CD1c-positive myeloid dendritic cell (primary cell): ENCODE measurements at regions not wholly inside any gene's neighbourhood (a gene's known extent, or its start where the extent isn't known, plus 50 kb on each side); places are given as distances from the start of the nearest gene placed in this dataset.
A peak's percentile ranks its signal among the peaks of the same experiment; 100 is the strongest.

Experiments
- DNase-seq: peaks from one replicate; pipeline ENCODE4 v3.0.0-alpha.2; 2016; ENCODE audit errors: extremely low spot score

GRCh38 chr7:26553582-26553981 is 261.9 kb downstream of the SNX10 start:
- no peak for DNase-seq

GRCh38 chr7:26554952-26555351 is 263.3 kb downstream of the SNX10 start:
- DNase-seq = no peak

GRCh38 chr7:26556061-26556881 is 264.6 kb downstream of the SNX10 start:
- DNase-seq = no peak

- no peak for DNase-seq
These were observed 269.0 kb downstream of the SNX10 start for GRCh38 chr7:26560526-26561256.

- no peak for DNase-seq
These were observed 271.2 kb downstream of the SNX10 start for GRCh38 chr7:26562841-26563240.

GRCh38 chr7:26563406-26563805 is 271.7 kb downstream of the SNX10 start:
- no peak for DNase-seq

GRCh38 chr7:26567266-26567665 is 275.6 kb downstream of the SNX10 start:
- DNase-seq = no peak

GRCh38 chr7:26574476-26574875 is 282.8 kb downstream of the SNX10 start:
- DNase-seq = no peak

- DNase-seq = no peak
These were observed 284.3 kb downstream of the SKAP2 start for GRCh38 chr7:26580064-26580591.

GRCh38 chr7:26580711-26581110 is 283.7 kb downstream of the SKAP2 start:
- DNase-seq = no peak

GRCh38 chr7:26583094-26583648 is 281.2 kb downstream of the SKAP2 start:
- no peak for DNase-seq

GRCh38 chr7:26584326-26584725 is 280.1 kb downstream of the SKAP2 start:
- no peak for DNase-seq

GRCh38 chr7:26584987-26585665 is 279.3 kb downstream of the SKAP2 start:
- no peak for DNase-seq

- DNase-seq = no peak
These were observed 276.9 kb downstream of the SKAP2 start for GRCh38 chr7:26587536-26587935.

- DNase-seq = no peak
These were observed 275.9 kb downstream of the SKAP2 start for GRCh38 chr7:26588511-26588910.

GRCh38 chr7:26590709-26591108 is 273.7 kb downstream of the SKAP2 start:
- DNase-seq = peak; percentile 6

- no peak for DNase-seq
These were observed 272.4 kb downstream of the SKAP2 start for GRCh38 chr7:26592011-26592410.

GRCh38 chr7:26593393-26593792 is 271.0 kb downstream of the SKAP2 start:
- DNase-seq = no peak

- DNase-seq = no peak
These were observed 270.5 kb downstream of the SKAP2 start for GRCh38 chr7:26593896-26594295.

- DNase-seq = no peak
These were observed 269.8 kb downstream of the SKAP2 start for GRCh38 chr7:26594553-26594952.

- DNase-seq = no peak
These were observed 265.5 kb downstream of the SKAP2 start for GRCh38 chr7:26598867-26599266.

GRCh38 chr7:26599982-26600381 is 264.4 kb downstream of the SKAP2 start:
- DNase-seq = peak; percentile 12
